ENCODE measurements at regions not wholly inside any gene's neighbourhood (a gene's known extent, or its start where the extent isn't known, plus 50 kb on each side); places are given as distances from the start of the nearest gene placed in this dataset.
"Not testable (repeated sequence)": the region's sequence is repeated elsewhere in the genome, so short reads cannot be mapped to it uniquely, and the experiment has no call there.

DNA sequence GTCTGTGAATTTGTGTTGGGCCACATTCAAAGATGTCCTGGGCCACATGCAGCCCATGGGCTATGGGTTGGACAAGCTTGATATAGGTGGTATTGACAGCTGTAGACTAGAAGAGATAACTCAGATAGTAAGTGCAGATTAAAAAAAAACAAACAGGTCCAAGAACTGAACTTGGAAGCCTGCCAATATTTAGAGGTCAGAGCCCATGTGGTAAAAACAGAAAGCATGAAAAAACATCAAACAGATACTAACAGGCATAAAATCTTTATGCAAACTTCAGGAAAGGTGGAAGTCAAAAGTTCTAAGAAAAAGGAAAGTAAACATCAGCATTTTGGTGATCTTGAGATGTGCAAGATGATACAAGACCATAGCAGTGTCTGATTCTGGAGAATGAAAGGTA is 155.1 kb upstream of the NR4A3 start:
- ChIA-PET CTCF (no interaction called here), POLR2A (no interaction called here)
- no peaks in the 10 kb centered on the region for H3K4me1 ChIP-seq
- TF ChIP-seq PHF8 (IDR thresholded peaks at IDR 0.05; ENCODE audit: borderline replicate concordance, low read depth) (no peak), MAZ (IDR thresholded peaks at IDR 0.05; ENCODE audit: borderline replicate concordance, low read depth, low read length) (no peak), FOSL2 (IDR thresholded peaks at IDR 0.05) (no peak), FOSL2 (CRISPR knock-in tag; IDR thresholded peaks at IDR 0.05) (no peak), ESRRA (IDR thresholded peaks at IDR 0.05; ENCODE audit: borderline replicate concordance, low read length) (no peak), KDM5A (IDR thresholded peaks at IDR 0.05) (no peak), HDAC2 (IDR thresholded peaks at IDR 0.05) (no peak)
- TF ChIP-seq, protein P1, sequence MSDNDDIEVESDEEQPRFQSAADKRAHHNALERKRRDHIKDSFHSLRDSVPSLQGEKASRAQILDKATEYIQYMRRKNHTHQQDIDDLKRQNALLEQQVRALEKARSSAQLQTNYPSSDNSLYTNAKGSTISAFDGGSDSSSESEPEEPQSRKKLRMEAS (IDR thresholded peaks at IDR 0.05): no peak
- no peak for ATAC-seq
- H3K27ac ChIP-seq: no peak overlapping the region
- H3K4me3 ChIP-seq: no peak overlapping the region
- DNase-seq (ENCODE audit: low read depth in 1 of 2, low spot score in 1 of 2): no peak
- no peak overlapping the region for H3K4me2 ChIP-seq
- no peaks in the 10 kb centered on the region for H3K9me3 ChIP-seq
- no peak for FAIRE-seq

- H3K4me1 ChIP-seq; DNase-seq (ENCODE audit: low read depth in 1 of 2, low spot score in 1 of 2); H3K4me3 ChIP-seq; ATAC-seq; CTCF ChIA-PET; POLR2A ChIA-PET; H3K9me3 ChIP-seq; FAIRE-seq; H3K27ac ChIP-seq; H3K4me2 ChIP-seq: not testable (repeated sequence)
- WGBS (ENCODE audit: missing lambda C conversion rate): 27% methylated on average over 7 of the region's 7 CpGs
Measured at GRCh38 chr9:99670886-99671285, 150.8 kb upstream of the NR4A3 start.

DNA sequence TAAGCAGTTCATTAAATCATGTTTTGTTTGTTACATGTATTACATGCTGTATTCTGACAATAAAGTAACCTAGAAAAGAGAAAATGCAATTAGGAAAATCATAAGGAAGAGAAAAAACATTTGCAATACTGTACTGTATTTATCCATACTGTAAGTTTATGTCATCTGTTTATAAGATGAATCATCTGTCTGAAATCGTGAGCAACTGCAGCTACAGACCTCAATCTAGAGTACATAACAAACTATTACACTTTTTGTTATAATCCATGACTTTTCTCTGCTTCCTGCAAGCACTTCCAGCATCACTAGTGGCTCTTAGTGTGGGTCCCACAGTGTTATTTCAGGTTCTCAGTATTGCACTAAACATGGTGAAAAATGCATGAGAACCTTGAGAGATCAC is 144.4 kb upstream of the NR4A3 start:
- ATAC-seq: no peak
- no peak overlapping the region for H3K4me2 ChIP-seq
- ChIA-PET CTCF (no interaction called here), POLR2A (no interaction called here)
- H3K4me1 ChIP-seq: no peaks in the 10 kb centered on the region
- DNase-seq (ENCODE audit: low read depth in 1 of 2, low spot score in 1 of 2): no peak
- TF ChIP-seq RCOR1 (IDR thresholded peaks at IDR 0.05; ENCODE audit: low read depth, low read length): no peak
- TF ChIP-seq, protein P2, sequence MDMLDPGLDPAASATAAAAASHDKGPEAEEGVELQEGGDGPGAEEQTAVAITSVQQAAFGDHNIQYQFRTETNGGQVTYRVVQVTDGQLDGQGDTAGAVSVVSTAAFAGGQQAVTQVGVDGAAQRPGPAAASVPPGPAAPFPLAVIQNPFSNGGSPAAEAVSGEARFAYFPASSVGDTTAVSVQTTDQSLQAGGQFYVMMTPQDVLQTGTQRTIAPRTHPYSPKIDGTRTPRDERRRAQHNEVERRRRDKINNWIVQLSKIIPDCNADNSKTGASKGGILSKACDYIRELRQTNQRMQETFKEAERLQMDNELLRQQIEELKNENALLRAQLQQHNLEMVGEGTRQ (IDR thresholded peaks at IDR 0.05): no peak
- no peak for TF ChIP-seq EP300 (IDR thresholded peaks at IDR 0.05)
- TF ChIP-seq SMC3 (IDR thresholded peaks at IDR 0.05): no peak
- TF ChIP-seq HOXB5 (CRISPR knock-in tag; IDR thresholded peaks at IDR 0.05): no peak
- no peak for TF ChIP-seq PHF8 (IDR thresholded peaks at IDR 0.05; ENCODE audit: borderline replicate concordance, low read depth)
- TF ChIP-seq HES2 (IDR thresholded peaks at IDR 0.05): no peak
- TF ChIP-seq TFCP2L1 (CRISPR knock-in tag; IDR thresholded peaks at IDR 0.05): no peak
- no peak for TF ChIP-seq ZSCAN20 (CRISPR knock-in tag; IDR thresholded peaks at IDR 0.05)
- TF ChIP-seq PBX3 (IDR thresholded peaks at IDR 0.05): no peak
- TF ChIP-seq FOSB (CRISPR knock-in tag; IDR thresholded peaks at IDR 0.05): no peak
- no peak for TF ChIP-seq SREBF2 (IDR thresholded peaks at IDR 0.05)
- no peak for TF ChIP-seq EHF (CRISPR knock-in tag; IDR thresholded peaks at IDR 0.05)
- no peak for TF ChIP-seq CEBPB (IDR thresholded peaks at IDR 0.05)
- TF ChIP-seq POLR2AphosphoS2 (conservative IDR thresholded peaks at IDR 0.05; ENCODE audit: low read length): no peak
- 0% methylated on average over 1 of the region's 1 CpG for WGBS (ENCODE audit: missing lambda C conversion rate)
- no peak overlapping the region for H3K4me3 ChIP-seq
- no peak overlapping the region for H3K27ac ChIP-seq
- no peak for FAIRE-seq
- H3K9me3 ChIP-seq: peaks cover 7% of the 10 kb centered on the region; the same call in 1 of the 3 replicates

GRCh38 chr9:99678566-99678965 is 143.1 kb upstream of the NR4A3 start:
- H3K4me2 ChIP-seq: no peak overlapping the region
- ChIA-PET CTCF (no interaction called here), POLR2A (no interaction called here)
- DNase-seq (ENCODE audit: low read depth in 1 of 2, low spot score in 1 of 2) (no peak), FAIRE-seq (no peak), ATAC-seq (no peak)
- peaks cover 7% of the 10 kb centered on the region; the same call in 1 of the 3 replicates for H3K9me3 ChIP-seq
- no peaks in the 10 kb centered on the region for H3K4me1 ChIP-seq
- no peak overlapping the region for H3K27ac ChIP-seq
- TF ChIP-seq MAZ (IDR thresholded peaks at IDR 0.05; ENCODE audit: borderline replicate concordance, low read depth, low read length): no peak
- TF ChIP-seq TFCP2L1 (CRISPR knock-in tag; IDR thresholded peaks at IDR 0.05): no peak
- H3K4me3 ChIP-seq: no peak overlapping the region
